ENCODE measurements at regions not wholly inside any gene's neighbourhood (a gene's known extent, or its start where the extent isn't known, plus 50 kb on each side); places are given as distances from the start of the nearest gene placed in this dataset.

DNA sequence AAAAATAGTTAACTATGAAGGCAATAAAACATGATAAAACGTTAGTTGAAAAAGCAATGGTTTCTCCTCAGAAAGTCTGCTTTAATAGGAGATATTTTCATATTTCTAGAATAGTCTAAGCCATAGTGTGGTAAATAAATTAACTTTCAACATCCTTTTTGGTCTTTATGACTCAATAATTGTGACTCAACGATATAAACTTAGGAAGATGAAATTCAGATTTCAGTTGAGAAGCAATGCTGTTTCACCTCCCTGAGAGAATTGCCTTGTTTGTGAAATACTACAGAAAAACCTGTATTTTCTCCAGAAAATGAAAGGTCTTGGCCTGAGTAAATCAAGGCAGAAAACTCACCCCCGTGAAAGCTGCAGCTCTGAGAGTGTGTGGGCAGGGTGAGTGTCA lies 166.9 kb downstream of the ETAA1 start:
- Histone ChIP-seq H3K4me2 (ENCODE audit: low read length) (no peak overlapping the region), H3F3A (ENCODE audit: insufficient read depth, low read length, poor library complexity, severe bottlenecking) (no peaks in the 10 kb centered on the region), H3K27ac (ENCODE audit: low read length) (no peak overlapping the region), H3K79me2 (replicated peaks; ENCODE audit: insufficient read depth, low read length) (no peaks in the 10 kb centered on the region), H3K9me2 (ENCODE audit: insufficient read depth, low read length) (no peaks in the 10 kb centered on the region), H4K20me1 (ENCODE audit: insufficient read depth) (no peaks in the 10 kb centered on the region), H3K4me3 (ENCODE audit: low read length) (no peak overlapping the region), H3K27me3 (ENCODE audit: insufficient read depth, low read depth, low read length) (no peaks in the 10 kb centered on the region), H3K36me3 (ENCODE audit: insufficient read depth, low read length) (no peaks in the 10 kb centered on the region), H2AFZ (ENCODE audit: low read depth, low read length) (no peak overlapping the region), H3K9ac (ENCODE audit: low read length) (no peak overlapping the region), H3K9me3 (ENCODE audit: low read length) (no peaks in the 10 kb centered on the region)
- no peak for TF ChIP-seq EP300 (conservative IDR thresholded peaks at IDR 0.05; ENCODE audit: poor library complexity, severe bottlenecking)
- no peak for TF ChIP-seq MXI1 (conservative IDR thresholded peaks at IDR 0.05; ENCODE audit: poor library complexity, severe bottlenecking)
- no peak for TF ChIP-seq POLR2AphosphoS5 (IDR thresholded peaks at IDR 0.05)
- TF ChIP-seq TAF1 (IDR thresholded peaks at IDR 0.05; ENCODE audit: low read depth) = no peak

- TF ChIP-seq POLR2AphosphoS5 (IDR thresholded peaks at IDR 0.05) (no peak), RAD21 (conservative IDR thresholded peaks at IDR 0.05) (no peak), TAF1 (IDR thresholded peaks at IDR 0.05; ENCODE audit: low read depth) (no peak), EZH2 (IDR thresholded peaks at IDR 0.05; ENCODE audit: borderline replicate concordance, insufficient read depth, low read length, poor library complexity, severe bottlenecking) (no peak), SMC3 (conservative IDR thresholded peaks at IDR 0.05; ENCODE audit: poor library complexity) (no peak), MXI1 (conservative IDR thresholded peaks at IDR 0.05; ENCODE audit: poor library complexity, severe bottlenecking) (no peak), CTCF (IDR thresholded peaks at IDR 0.05; ENCODE audit: poor library complexity, severe bottlenecking) (no peak), EP300 (conservative IDR thresholded peaks at IDR 0.05; ENCODE audit: poor library complexity, severe bottlenecking) (no peak)
- TF ChIP-seq, protein P1, sequence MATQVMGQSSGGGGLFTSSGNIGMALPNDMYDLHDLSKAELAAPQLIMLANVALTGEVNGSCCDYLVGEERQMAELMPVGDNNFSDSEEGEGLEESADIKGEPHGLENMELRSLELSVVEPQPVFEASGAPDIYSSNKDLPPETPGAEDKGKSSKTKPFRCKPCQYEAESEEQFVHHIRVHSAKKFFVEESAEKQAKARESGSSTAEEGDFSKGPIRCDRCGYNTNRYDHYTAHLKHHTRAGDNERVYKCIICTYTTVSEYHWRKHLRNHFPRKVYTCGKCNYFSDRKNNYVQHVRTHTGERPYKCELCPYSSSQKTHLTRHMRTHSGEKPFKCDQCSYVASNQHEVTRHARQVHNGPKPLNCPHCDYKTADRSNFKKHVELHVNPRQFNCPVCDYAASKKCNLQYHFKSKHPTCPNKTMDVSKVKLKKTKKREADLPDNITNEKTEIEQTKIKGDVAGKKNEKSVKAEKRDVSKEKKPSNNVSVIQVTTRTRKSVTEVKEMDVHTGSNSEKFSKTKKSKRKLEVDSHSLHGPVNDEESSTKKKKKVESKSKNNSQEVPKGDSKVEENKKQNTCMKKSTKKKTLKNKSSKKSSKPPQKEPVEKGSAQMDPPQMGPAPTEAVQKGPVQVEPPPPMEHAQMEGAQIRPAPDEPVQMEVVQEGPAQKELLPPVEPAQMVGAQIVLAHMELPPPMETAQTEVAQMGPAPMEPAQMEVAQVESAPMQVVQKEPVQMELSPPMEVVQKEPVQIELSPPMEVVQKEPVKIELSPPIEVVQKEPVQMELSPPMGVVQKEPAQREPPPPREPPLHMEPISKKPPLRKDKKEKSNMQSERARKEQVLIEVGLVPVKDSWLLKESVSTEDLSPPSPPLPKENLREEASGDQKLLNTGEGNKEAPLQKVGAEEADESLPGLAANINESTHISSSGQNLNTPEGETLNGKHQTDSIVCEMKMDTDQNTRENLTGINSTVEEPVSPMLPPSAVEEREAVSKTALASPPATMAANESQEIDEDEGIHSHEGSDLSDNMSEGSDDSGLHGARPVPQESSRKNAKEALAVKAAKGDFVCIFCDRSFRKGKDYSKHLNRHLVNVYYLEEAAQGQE (IDR thresholded peaks at IDR 0.05; ENCODE audit: borderline replicate concordance) = no peak
- Histone ChIP-seq H3K27ac (ENCODE audit: low read length) (no peak overlapping the region), H3K9me2 (ENCODE audit: insufficient read depth, low read length) (no peaks in the 10 kb centered on the region), H3K4me2 (ENCODE audit: low read length) (no peak overlapping the region), H3K79me2 (replicated peaks; ENCODE audit: insufficient read depth, low read length) (no peaks in the 10 kb centered on the region), H3F3A (ENCODE audit: insufficient read depth, low read length, poor library complexity, severe bottlenecking) (no peaks in the 10 kb centered on the region), H3K9ac (ENCODE audit: low read length) (no peak overlapping the region), H2AFZ (ENCODE audit: low read depth, low read length) (no peak overlapping the region), H4K20me1 (ENCODE audit: insufficient read depth) (no peaks in the 10 kb centered on the region), H3K36me3 (ENCODE audit: insufficient read depth, low read length) (no peaks in the 10 kb centered on the region), H3K9me3 (ENCODE audit: low read length) (no peaks in the 10 kb centered on the region), H3K27me3 (ENCODE audit: insufficient read depth, low read depth, low read length) (no peaks in the 10 kb centered on the region), H3K4me3 (ENCODE audit: low read length) (no peak overlapping the region)
Observed at GRCh38 chr2:67564626-67565025, 167.5 kb downstream of the ETAA1 start.

- Histone ChIP-seq H3K9me2 (ENCODE audit: insufficient read depth, low read length) (no peaks in the 10 kb centered on the region), H3K4me2 (ENCODE audit: low read length) (no peak overlapping the region), H3K27me3 (ENCODE audit: insufficient read depth, low read depth, low read length) (no peaks in the 10 kb centered on the region), H3K9me3 (ENCODE audit: low read length) (no peaks in the 10 kb centered on the region), H4K20me1 (ENCODE audit: insufficient read depth) (no peaks in the 10 kb centered on the region), H3K9ac (ENCODE audit: low read length) (no peak overlapping the region), H3K79me2 (replicated peaks; ENCODE audit: insufficient read depth, low read length) (no peaks in the 10 kb centered on the region), H3K36me3 (ENCODE audit: insufficient read depth, low read length) (no peaks in the 10 kb centered on the region), H2AFZ (ENCODE audit: low read depth, low read length) (no peak overlapping the region), H3K4me3 (ENCODE audit: low read length) (no peak overlapping the region), H3K27ac (ENCODE audit: low read length) (no peak overlapping the region), H3F3A (ENCODE audit: insufficient read depth, low read length, poor library complexity, severe bottlenecking) (no peaks in the 10 kb centered on the region)
- no peak for TF ChIP-seq MXI1 (conservative IDR thresholded peaks at IDR 0.05; ENCODE audit: poor library complexity, severe bottlenecking)
- TF ChIP-seq POLR2AphosphoS5 (IDR thresholded peaks at IDR 0.05) = no peak
- no peak for TF ChIP-seq EP300 (conservative IDR thresholded peaks at IDR 0.05; ENCODE audit: poor library complexity, severe bottlenecking)
- no peak for TF ChIP-seq SMC3 (conservative IDR thresholded peaks at IDR 0.05; ENCODE audit: poor library complexity)
- TF ChIP-seq, protein P1 (IDR thresholded peaks at IDR 0.05; ENCODE audit: borderline replicate concordance) = no peak
- no peak for TF ChIP-seq CTCF (IDR thresholded peaks at IDR 0.05; ENCODE audit: poor library complexity, severe bottlenecking)
- TF ChIP-seq EZH2 (IDR thresholded peaks at IDR 0.05; ENCODE audit: borderline replicate concordance, insufficient read depth, low read length, poor library complexity, severe bottlenecking) = no peak
- no peak for TF ChIP-seq RAD21 (conservative IDR thresholded peaks at IDR 0.05)
- no peak for TF ChIP-seq TAF1 (IDR thresholded peaks at IDR 0.05; ENCODE audit: low read depth)
Observed at GRCh38 chr2:67565262-67565661, 168.1 kb downstream of the ETAA1 start.

All from neural cell (in vitro differentiated cells).